Colonic mucosa (tissue), 4 donors: ENCODE measurements at regions not wholly inside any gene's neighbourhood (a gene's known extent, or its start where the extent isn't known, plus 50 kb on each side); places are given as distances from the start of the nearest gene placed in this dataset.

Source experiments
- DNase-seq: peaks from one replicate; pipeline ENCODE4 v3.0.0-alpha.2; 2020
- H3K27ac ChIP-seq: fragments of 200-600 bp; one replicate; pipeline ENCODE4 v1.8.0; 2021
- H3K27me3 ChIP-seq: fragments of 200-600 bp; one replicate; pipeline ENCODE4 v1.8.0; 2021
- H3K36me3 ChIP-seq: fragments of 200-600 bp; one replicate; pipeline ENCODE4 v1.8.0; 2021
- H3K4me1 ChIP-seq: fragments of 200-600 bp; one replicate; pipeline ENCODE4 v1.8.0; 2021; ENCODE audit warnings: mild to moderate bottlenecking
- H3K4me3 ChIP-seq: fragments of 200-600 bp; one replicate; pipeline ENCODE4 v1.8.0; 2021
- H3K9ac ChIP-seq, 2 donors: one replicate each; pipeline ENCODE4 v1.7.0; 2013; ENCODE audit warnings: control low read depth in 2 of 2, low read depth in 2 of 2, low read length in 2 of 2
- H3K9me3 ChIP-seq: fragments of 200-600 bp; one replicate; pipeline ENCODE4 v1.8.0; 2021
- intact Hi-C: fragments of 100-400 bp; cut with DNase I; formaldehyde crosslinking; loops from one replicate; pipeline ENCODE4 v1.14.1; 2022
- TF ChIP-seq, protein P1 (sequence below): fragments of 200-600 bp; IDR thresholded peaks from one replicate; pipeline ENCODE4 v1.8.0; 2022; ENCODE audit warnings: antibody characterized with exemption, mild to moderate bottlenecking
- donor health status: healthy.
- donor health status: DM: no; HTN: no; CAD: no.
- donor health status: DM: no; HTN: no; CAD: no.

- Histone ChIP-seq H3K4me3 (no peak overlapping the region), H3K27ac (no peak overlapping the region), H3K4me1 (no peaks in the 10 kb centered on the region), H3K9ac (no peak overlapping the region), H3K36me3 (no peaks in the 10 kb centered on the region), H3K27me3 (no peaks in the 10 kb centered on the region), H3K9me3 (no peaks in the 10 kb centered on the region)
- DNase-seq: no peak
- TF ChIP-seq, protein P1, sequence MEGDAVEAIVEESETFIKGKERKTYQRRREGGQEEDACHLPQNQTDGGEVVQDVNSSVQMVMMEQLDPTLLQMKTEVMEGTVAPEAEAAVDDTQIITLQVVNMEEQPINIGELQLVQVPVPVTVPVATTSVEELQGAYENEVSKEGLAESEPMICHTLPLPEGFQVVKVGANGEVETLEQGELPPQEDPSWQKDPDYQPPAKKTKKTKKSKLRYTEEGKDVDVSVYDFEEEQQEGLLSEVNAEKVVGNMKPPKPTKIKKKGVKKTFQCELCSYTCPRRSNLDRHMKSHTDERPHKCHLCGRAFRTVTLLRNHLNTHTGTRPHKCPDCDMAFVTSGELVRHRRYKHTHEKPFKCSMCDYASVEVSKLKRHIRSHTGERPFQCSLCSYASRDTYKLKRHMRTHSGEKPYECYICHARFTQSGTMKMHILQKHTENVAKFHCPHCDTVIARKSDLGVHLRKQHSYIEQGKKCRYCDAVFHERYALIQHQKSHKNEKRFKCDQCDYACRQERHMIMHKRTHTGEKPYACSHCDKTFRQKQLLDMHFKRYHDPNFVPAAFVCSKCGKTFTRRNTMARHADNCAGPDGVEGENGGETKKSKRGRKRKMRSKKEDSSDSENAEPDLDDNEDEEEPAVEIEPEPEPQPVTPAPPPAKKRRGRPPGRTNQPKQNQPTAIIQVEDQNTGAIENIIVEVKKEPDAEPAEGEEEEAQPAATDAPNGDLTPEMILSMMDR: no peak
- intact Hi-C loops: no loop called here
These were observed 988.0 kb upstream of the SEMA6A start for GRCh38 chr5:117562647-117563046.

DNA sequence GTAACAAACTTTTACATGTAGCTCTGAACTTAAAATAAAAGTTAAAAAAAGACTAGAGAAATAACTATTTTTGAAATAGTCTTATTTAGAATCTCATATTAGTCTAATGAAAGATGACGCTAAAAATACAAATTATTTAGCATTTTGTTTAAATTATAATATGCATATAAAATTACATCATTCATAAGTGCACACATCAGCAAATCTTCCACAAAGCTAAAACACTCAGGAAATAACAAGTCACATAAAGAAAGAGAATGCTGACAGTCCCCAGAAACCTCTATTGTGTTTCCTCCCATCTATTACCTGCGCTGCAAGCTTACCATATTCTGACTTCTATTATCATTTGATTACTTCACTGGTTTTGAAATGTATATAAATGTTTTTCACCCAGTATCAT lies 986.9 kb upstream of the SEMA6A start:
- H3K9ac ChIP-seq: no peak overlapping the region
- no peaks in the 10 kb centered on the region for H3K36me3 ChIP-seq
- intact Hi-C loops: no loop called here

DNA sequence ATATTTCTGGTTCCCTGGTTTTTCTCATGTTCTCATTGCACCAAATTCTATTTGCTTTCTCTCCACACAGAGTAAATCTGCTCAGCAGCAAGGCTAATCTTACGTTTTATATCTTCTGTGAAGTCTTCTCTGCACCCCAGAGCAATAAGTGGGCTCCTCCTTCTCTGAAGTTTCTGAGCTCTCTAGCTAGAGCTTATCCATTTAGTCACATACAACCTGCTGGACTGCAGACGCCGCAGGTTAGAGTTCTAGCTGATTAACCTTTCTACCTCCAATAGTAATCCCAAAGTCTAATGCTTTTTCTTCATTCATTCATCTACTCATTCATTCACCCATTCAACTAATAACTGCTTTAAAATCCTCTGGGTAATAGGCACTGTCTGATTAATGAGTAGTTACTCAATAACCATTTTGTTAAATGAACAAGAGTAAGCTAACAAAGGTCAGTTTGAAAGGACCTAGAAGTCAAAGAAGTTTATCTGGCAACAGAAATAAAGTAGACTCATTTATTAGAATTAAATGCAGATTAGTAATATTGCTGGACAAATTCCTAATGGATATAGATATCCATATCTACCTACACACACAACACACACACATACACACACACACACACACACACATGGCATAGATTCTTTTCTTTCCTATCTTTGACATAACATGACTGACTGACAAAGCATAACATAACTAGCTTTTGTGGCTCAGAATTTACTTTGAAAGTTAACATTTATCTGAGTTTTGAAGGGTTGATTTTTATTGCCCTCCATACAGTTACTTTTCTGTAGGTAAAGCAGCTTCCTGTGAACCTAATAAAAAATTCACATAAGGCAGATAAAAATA lies 984.6 kb upstream of the SEMA6A start:
- DNase-seq: no peak

More for the DNA sequence above, 986.9 kb upstream of the SEMA6A start:
- Histone ChIP-seq H3K4me3 (no peak overlapping the region), H3K9me3 (no peaks in the 10 kb centered on the region), H3K27me3 (no peaks in the 10 kb centered on the region), H3K27ac (no peak overlapping the region), H3K4me1 (no peaks in the 10 kb centered on the region)
- TF ChIP-seq, protein P1: no peak
- no peak for DNase-seq

DNA sequence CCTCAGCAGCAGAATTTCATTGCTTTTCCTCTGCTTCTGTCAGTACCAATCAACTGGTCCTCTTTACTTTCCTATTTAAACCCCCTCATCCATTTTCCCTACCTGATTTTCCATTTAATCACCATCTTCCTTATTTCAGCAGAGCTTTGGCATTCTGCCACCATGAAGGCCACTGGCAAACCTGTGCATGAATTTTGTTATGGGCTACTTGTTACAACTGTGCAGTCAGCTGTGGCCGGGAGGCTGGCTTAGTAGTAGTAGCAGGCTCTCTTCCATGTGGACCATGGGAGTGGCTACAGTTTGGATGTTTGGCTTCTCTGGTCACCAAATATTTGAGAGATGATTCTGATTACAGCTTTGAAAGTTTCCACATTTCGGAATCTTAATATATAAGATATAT lies 976.6 kb upstream of the SEMA6A start:
- DNase-seq: no peak
- TF ChIP-seq, protein P1: no peak
- Histone ChIP-seq H3K36me3 (no peaks in the 10 kb centered on the region), H3K4me3 (no peak overlapping the region), H3K27ac (no peak overlapping the region), H3K4me1 (no peaks in the 10 kb centered on the region), H3K9ac (no peak overlapping the region), H3K9me3 (no peaks in the 10 kb centered on the region), H3K27me3 (no peaks in the 10 kb centered on the region)
- intact Hi-C loops: no loop called here

More for the DNA sequence above, 984.6 kb upstream of the SEMA6A start:
- no peaks in the 10 kb centered on the region for H3K36me3 ChIP-seq
- no peak overlapping the region for H3K27ac ChIP-seq
- H3K4me3 ChIP-seq: no peak overlapping the region
- TF ChIP-seq, protein P1: no peak
- H3K9ac ChIP-seq: no peak overlapping the region
- H3K4me1 ChIP-seq: no peaks in the 10 kb centered on the region
- no peaks in the 10 kb centered on the region for H3K9me3 ChIP-seq
- H3K27me3 ChIP-seq: no peaks in the 10 kb centered on the region
- intact Hi-C loops: no loop called here

DNA sequence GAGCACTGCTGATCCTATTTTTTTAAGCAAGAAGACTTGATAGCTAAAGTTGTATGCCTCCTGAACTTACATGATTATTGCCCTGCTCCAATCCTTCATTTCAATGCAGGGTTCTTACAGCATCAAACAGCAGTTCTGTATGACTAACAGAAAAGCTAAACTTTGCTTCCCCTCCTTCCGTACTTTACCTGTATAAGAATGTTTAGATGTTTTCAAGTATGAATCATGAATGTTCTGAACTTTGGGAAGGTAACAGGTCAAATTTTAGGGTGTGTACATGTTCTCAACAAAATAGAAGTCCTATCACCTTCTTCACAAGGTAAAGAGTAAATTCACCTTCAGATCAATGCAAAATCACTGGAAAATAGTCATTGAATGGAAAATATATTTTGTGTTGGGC lies 972.6 kb upstream of the SEMA6A start:
- TF ChIP-seq, protein P1: no peak
- Histone ChIP-seq H3K4me1 (no peaks in the 10 kb centered on the region), H3K9ac (no peak overlapping the region), H3K27ac (no peak overlapping the region), H3K36me3 (no peaks in the 10 kb centered on the region), H3K9me3 (no peaks in the 10 kb centered on the region), H3K4me3 (no peak overlapping the region), H3K27me3 (no peaks in the 10 kb centered on the region)
- DNase-seq: no peak
- intact Hi-C loops: no loop called here
